HG02610 (cell line): ENCODE measurements at regions not wholly inside any gene's neighbourhood (a gene's known extent, or its start where the extent isn't known, plus 50 kb on each side); places are given as distances from the start of the nearest gene placed in this dataset.

Experiments
- ATAC-seq: cut with Tn5 transposase; IDR thresholded peaks from one replicate; pipeline ENCODE4 v1.9.1; 2021; ENCODE audit warnings: mild to moderate bottlenecking, moderate library complexity; ENCODE audit not compliant: unreplicated experiment

DNA sequence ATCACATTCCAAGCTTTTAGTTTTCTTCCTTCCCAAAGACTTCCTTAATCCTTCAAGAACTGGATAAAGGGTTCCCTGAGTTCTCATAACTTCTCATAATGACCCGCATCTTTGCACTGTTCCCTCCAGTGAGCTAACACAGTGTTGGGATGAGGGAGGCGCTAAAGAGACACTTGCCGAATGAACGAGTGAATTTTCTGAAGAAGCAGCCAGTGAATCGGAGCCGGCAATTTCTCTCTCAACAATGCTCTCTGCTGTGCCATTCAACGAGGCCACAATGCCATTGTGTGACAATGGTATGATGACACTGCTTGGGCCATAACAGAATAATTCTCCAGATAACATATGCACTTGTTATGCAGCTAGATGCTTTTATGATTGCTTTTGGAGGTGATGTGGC lies 51.4 kb upstream of the ZFP42 start:
- no peak for ATAC-seq
